SU-DHL-6 (cell line): ENCODE measurements at regions not wholly inside any gene's neighbourhood (a gene's known extent, or its start where the extent isn't known, plus 50 kb on each side); places are given as distances from the start of the nearest gene placed in this dataset.

ENCODE experiments used
- H2AFZ ChIP-seq: fragments of 200-600 bp; sonication (generic); 2 replicates; pipeline ENCODE4 v1.6.1; 2014; ENCODE audit warnings: low read depth, mild to moderate bottlenecking, moderate library complexity, mixed read lengths, antibody characterized with exemption, low read length; ENCODE audit not compliant: severe bottlenecking
- H3F3A ChIP-seq: fragments of 200-600 bp; shearing (Covaris generic); 2 replicates; pipeline ENCODE4 v1.6.0; 2016; ENCODE audit warnings: antibody characterized with exemption, mild to moderate bottlenecking; ENCODE audit not compliant: insufficient read depth
- H3K27ac ChIP-seq: fragments of 200-600 bp; sonication (generic); 2 replicates; pipeline ENCODE4 v1.5.1; 2016; ENCODE audit warnings: low read depth, mild to moderate bottlenecking, low read length, moderate library complexity, mixed read lengths
- H3K27me3 ChIP-seq: fragments of 200-600 bp; sonication (generic), shearing (Covaris generic); 2 replicates; pipeline ENCODE4 v1.6.0; 2014; ENCODE audit warnings: mild to moderate bottlenecking, low read length
- H3K36me3 ChIP-seq: fragments of 200-600 bp; sonication (generic); 2 replicates; pipeline ENCODE4 v1.6.1; 2014; ENCODE audit warnings: mild to moderate bottlenecking, low read length, mixed read lengths
- H3K4me2 ChIP-seq: fragments of 300-600, 200-600 bp; shearing (Covaris generic), sonication (generic); 2 replicates; pipeline ENCODE4 v1.6.0; 2014; ENCODE audit warnings: low read length, low read depth, mild to moderate bottlenecking; ENCODE audit not compliant: poor library complexity, severe bottlenecking
- H3K4me3 ChIP-seq: fragments of 200-600 bp; sonication (generic); 2 replicates; pipeline ENCODE4 v1.5.1; 2014; ENCODE audit warnings: antibody characterized with exemption, low read length, mild to moderate bottlenecking, mixed read lengths; ENCODE audit not compliant: insufficient read depth, poor library complexity, severe bottlenecking
- H3K79me2 ChIP-seq: fragments of 200-600 bp; sonication (generic); 2 replicates; pipeline ENCODE4 v1.6.1; 2014; ENCODE audit warnings: mild to moderate bottlenecking, low read length, moderate library complexity; ENCODE audit not compliant: insufficient read depth
- H3K9ac ChIP-seq: fragments of 200-600 bp; sonication (generic); 2 replicates; pipeline ENCODE4 v1.7.0; 2014; ENCODE audit warnings: mild to moderate bottlenecking, low read length
- H3K9me2 ChIP-seq: fragments of 200-600 bp; sonication (generic); replicated peaks from 2 replicates; pipeline ENCODE4 v1.6.1; 2014; ENCODE audit warnings: low read length; ENCODE audit not compliant: insufficient read depth
- H3K9me3 ChIP-seq: fragments of 200-600 bp; sonication (generic); 2 replicates; pipeline ENCODE4 v1.6.1; 2014; ENCODE audit warnings: low read length, mixed read lengths; ENCODE audit not compliant: insufficient read depth
- H4K20me1 ChIP-seq: fragments of 200-600 bp; sonication (generic); 2 replicates; pipeline ENCODE4 v1.6.1; 2014; ENCODE audit warnings: low read depth, mild to moderate bottlenecking, antibody characterized with exemption, low read length, moderate library complexity, mixed read lengths
- CTCF ChIP-seq: fragments of 200-600 bp; sonication (generic); IDR thresholded peaks from one replicate; pipeline ENCODE4 v1.5.1; 2017; ENCODE audit warnings: antibody characterized with exemption, mild to moderate bottlenecking, low read length, moderate library complexity; ENCODE audit not compliant: insufficient read depth, poor library complexity, severe bottlenecking
- EZH2phosphoT487 ChIP-seq: fragments of 200-600 bp; sonication (generic), shearing (Covaris generic); conservative IDR thresholded peaks from 2 replicates; pipeline ENCODE4 v1.6.1; 2018; ENCODE audit warnings: mild to moderate bottlenecking, antibody characterized with exemption, low read length, moderate library complexity, mixed read lengths

- Histone ChIP-seq H4K20me1 (no peaks in the 10 kb centered on the region), H3K9me2 (no peaks in the 10 kb centered on the region), H3K79me2 (no peaks in the 10 kb centered on the region)
These were observed 199.8 kb upstream of the DEFB112 start for GRCh38 chr6:50249493-50249892.

GRCh38 chr6:50257322-50257721, 207.6 kb upstream of the DEFB112 start:
- no peaks in the 10 kb centered on the region for H3F3A ChIP-seq
- TF ChIP-seq EZH2phosphoT487 (no peak), CTCF (no peak)
- no peaks in the 10 kb centered on the region for H3K9me3 ChIP-seq

More at GRCh38 chr6:50249493-50249892, 199.8 kb upstream of the DEFB112 start:
- Histone ChIP-seq H3K9ac (no peak overlapping the region), H3K27ac (no peak overlapping the region), H3K27me3 (no peaks in the 10 kb centered on the region), H3K36me3 (no peaks in the 10 kb centered on the region), H3F3A (no peaks in the 10 kb centered on the region), H3K9me3 (no peaks in the 10 kb centered on the region), H2AFZ (no peak overlapping the region), H3K4me2 (no peak overlapping the region), H3K4me3 (no peak overlapping the region)
- no peak for TF ChIP-seq EZH2phosphoT487
- TF ChIP-seq CTCF = no peak

GRCh38 chr6:50259903-50260302, 210.2 kb upstream of the DEFB112 start:
- H2AFZ ChIP-seq = no peak overlapping the region
- H4K20me1 ChIP-seq = no peaks in the 10 kb centered on the region
- H3F3A ChIP-seq = no peaks in the 10 kb centered on the region
- H3K27me3 ChIP-seq = no peaks in the 10 kb centered on the region
- no peak overlapping the region for H3K4me2 ChIP-seq
- no peak overlapping the region for H3K4me3 ChIP-seq
- H3K9me3 ChIP-seq = no peaks in the 10 kb centered on the region
- H3K9me2 ChIP-seq = 0 out of 2 replicates have a peak, but pooled peaks cover 5% of the 10 kb centered on the region
- H3K36me3 ChIP-seq = no peaks in the 10 kb centered on the region
- H3K79me2 ChIP-seq = no peaks in the 10 kb centered on the region
- H3K9ac ChIP-seq = no peak overlapping the region
- H3K27ac ChIP-seq = no peak overlapping the region
- TF ChIP-seq EZH2phosphoT487 (no peak), CTCF (no peak)

More at GRCh38 chr6:50257322-50257721, 207.6 kb upstream of the DEFB112 start:
- Histone ChIP-seq H3K36me3 (no peaks in the 10 kb centered on the region), H3K4me2 (no peak overlapping the region), H3K9me2 (0 out of 2 replicates have a peak, but pooled peaks cover 5% of the 10 kb centered on the region), H3K79me2 (no peaks in the 10 kb centered on the region), H3K27ac (no peak overlapping the region), H2AFZ (no peak overlapping the region), H3K4me3 (no peak overlapping the region), H4K20me1 (no peaks in the 10 kb centered on the region), H3K9ac (no peak overlapping the region), H3K27me3 (no peaks in the 10 kb centered on the region)
